K562 (cell line): ENCODE measurements at regions not wholly inside any gene's neighbourhood (a gene's known extent, or its start where the extent isn't known, plus 50 kb on each side); places are given as distances from the start of the nearest gene placed in this dataset.

Experiments
- ATAC-seq: fragments of 200-7000 bp; cut with Tn5 transposase; 3 replicates; pipeline ENCODE4 v1.9.1; 2020; ENCODE audit warnings: moderate library complexity
- BruUV-seq: library from RNA; stranded (reverse); fragments of 400-500 nt; replicated peaks from 2 replicates; lab custom pipeline; 2021; lab: Mats Ljungman, UMichigan
- CTCF ChIA-PET: fragments of 300-600 bp; formaldehyde crosslinking; extraction: SDS; loops from one replicate; lab custom pipeline; 2021; ENCODE audit warnings: low intra/inter-chr PET ratio; lab: Yijun Ruan, JAX
- POLR2A ChIA-PET: fragments of 300-600, 350-650 bp; sonication (Branson Sonifier 250); formaldehyde crosslinking; extraction: SDS; loops from one replicate; lab custom pipeline; 2021; ENCODE audit warnings: antibody characterized with exemption, inconsistent platforms; lab: Yijun Ruan, JAX
- DNase-seq, 4 experiments: peaks; one replicate each; pipeline versions ENCODE4 v3.0.0 to v3.0.0-alpha.2; 2011 to 2018; ENCODE audit warnings: low spot score in 3 of 4, mixed read lengths in 3 of 4; ENCODE audit errors: extremely low read depth in 1 of 4
- FAIRE-seq: peaks from 2 replicates; lab custom pipeline; 2011; peaks lifted over from hg19 to GRCh38; lab: Jason Lieb, UNC
- H2AFZ ChIP-seq: 2 replicates; pipeline ENCODE4 v1.6.0; 2011; ENCODE audit warnings: low read depth, low read length, control low read depth, inconsistent platforms
- H3K27ac ChIP-seq: fragments of 200-600 bp; 3 replicates; pipeline ENCODE4 v1.8.0; 2011; ENCODE audit warnings: low read depth, mild to moderate bottlenecking, control low read depth, inconsistent platforms, low read length, moderate library complexity, mixed read lengths; ENCODE audit errors: extremely low read depth
- H3K27me3 ChIP-seq, 2 experiments: fragments of 300-600 bp in 1 of 2; 2 replicates in 1 of 2; 3 replicates in 1 of 2; pipeline versions ENCODE4 v1.6.0 to v1.8.0; 2011; ENCODE audit warnings: inconsistent platforms in 2 of 2, low read length in 2 of 2, mild to moderate bottlenecking in 1 of 2, mixed read lengths in 1 of 2, moderate library complexity in 1 of 2; ENCODE audit not compliant: control insufficient read depth in 2 of 2, insufficient read depth in 2 of 2
- H3K36me3 ChIP-seq: fragments of 300-600 bp; 3 replicates; pipeline ENCODE4 v1.8.0; 2011; ENCODE audit warnings: mild to moderate bottlenecking, low read length, inconsistent platforms; ENCODE audit not compliant: control insufficient read depth, insufficient read depth
- H3K4me1 ChIP-seq, 2 experiments: fragments of 200-600 bp in 1 of 2; replicated peaks in 1 of 2; 2 replicates in 1 of 2; 3 replicates in 1 of 2; pipeline versions ENCODE4 v1.5.1 to v1.8.0; 2011; ENCODE audit warnings: inconsistent platforms in 2 of 2, low read length in 2 of 2, mild to moderate bottlenecking in 1 of 2, mixed read lengths in 1 of 2, moderate library complexity in 1 of 2; ENCODE audit not compliant: control insufficient read depth in 2 of 2, insufficient read depth in 2 of 2
- H3K4me2 ChIP-seq: 2 replicates; pipeline ENCODE4 v1.6.1; 2011; ENCODE audit warnings: low read length, control low read depth, inconsistent platforms, mixed read lengths; ENCODE audit not compliant: insufficient read depth
- H3K4me3 ChIP-seq: fragments of 200-600 bp; sonication (generic), shearing (Covaris generic); 2 replicates; pipeline ENCODE4 v1.5.1; 2016; ENCODE audit warnings: control low read depth, inconsistent platforms
- H3K79me2 ChIP-seq: fragments of 200-600 bp; 3 replicates; pipeline ENCODE4 v1.8.0; 2011; ENCODE audit warnings: low read length, inconsistent platforms; ENCODE audit not compliant: control insufficient read depth, insufficient read depth
- H3K9ac ChIP-seq, 2 experiments: 2 replicates each; pipeline versions ENCODE4 v1.6.0 to v1.6.1; 2011; ENCODE audit warnings: low read depth in 2 of 2, low read length in 2 of 2, control low read depth in 1 of 2, inconsistent platforms in 1 of 2, mild to moderate bottlenecking in 1 of 2, mixed read lengths in 1 of 2; ENCODE audit not compliant: insufficient read depth in 1 of 2
- H3K9me1 ChIP-seq: one replicate; pipeline ENCODE4 v1.6.0; 2011; ENCODE audit warnings: inconsistent platforms, mild to moderate bottlenecking, low read length, moderate library complexity; ENCODE audit not compliant: control insufficient read depth, insufficient read depth
- H3K9me3 ChIP-seq: replicated peaks from 2 replicates; pipeline ENCODE4 v1.5.1; 2011; ENCODE audit warnings: low read depth, low read length, inconsistent platforms; ENCODE audit not compliant: control insufficient read depth, insufficient read depth
- H4K20me1 ChIP-seq: replicated peaks from 2 replicates; pipeline ENCODE4 v1.6.1; 2011; ENCODE audit warnings: low read length, inconsistent platforms, mixed read lengths; ENCODE audit not compliant: control insufficient read depth, insufficient read depth
- ARID1B ChIP-seq: fragments of 450-650 bp; IDR thresholded peaks from 2 replicates; pipeline ENCODE4 v1.6.1; 2016; ENCODE audit warnings: antibody characterized with exemption, mild to moderate bottlenecking, inconsistent platforms
- ARID3A ChIP-seq: IDR thresholded peaks from 2 replicates; pipeline ENCODE4 v1.6.1; 2012; ENCODE audit warnings: low read depth, low read length, improper control_type of control experiment, borderline replicate concordance
- THRA ChIP-seq: fragments of 450-650 bp; IDR thresholded peaks from 2 replicates; pipeline ENCODE4 v1.6.1; 2017; ENCODE audit warnings: mild to moderate bottlenecking, moderate library complexity
- ZBTB2 ChIP-seq: fragments of 450-650 bp; IDR thresholded peaks from 2 replicates; pipeline ENCODE4 v1.6.1; 2016; ENCODE audit warnings: antibody characterized with exemption
- WGBS: fragments of 100-300 bp; shearing (Covaris generic); methylation state at CpG from one replicate; pipeline ENCODE4 v1.1.6; 2016; ENCODE audit warnings: low coverage, mixed read lengths; ENCODE audit not compliant: insufficient coverage; ENCODE audit errors: missing lambda C conversion rate; 5-methylcytosine and 5-hydroxymethylcytosine counted together
- in situ Hi-C: fragments of 300-500 bp; cut with MboI; formaldehyde crosslinking; loops from 4 replicates; pipeline ENCODE4 v1.15.0; 2018; ENCODE audit warnings: inconsistent platforms, mixed read lengths
- intact Hi-C: fragments of 100-400 bp; cut with micrococcal nuclease; formaldehyde crosslinking; loops from 2 replicates; pipeline ENCODE4 v1.14.2; 2022

- DNase-seq (no peak), FAIRE-seq (no peak), ATAC-seq (no peak)
- in situ Hi-C loops, result no loop called here
- peaks cover 0 to 3% of the 10 kb centered on the region in 2 experiments; a peak in 1 of 5 replicates for H3K27me3 ChIP-seq
- CTCF ChIA-PET, result no interaction called here
- H3K4me3 ChIP-seq, result no peak overlapping the region
- H3K4me2 ChIP-seq, result no peak overlapping the region
- no peak overlapping the region for H2AFZ ChIP-seq
- H3K36me3 ChIP-seq, result no peaks in the 10 kb centered on the region
- no peaks in the 10 kb centered on the region for H3K9me3 ChIP-seq
- no peak overlapping the region for H3K9ac ChIP-seq
- intact Hi-C loops, result no loop called here
- 23% methylated on average over 7 of the region's 7 CpGs for WGBS
- no peaks in the 10 kb centered on the region; a peak in 1 of 5 replicates for H3K4me1 ChIP-seq
- no peaks in the 10 kb centered on the region for H3K79me2 ChIP-seq
- TF ChIP-seq ZBTB2, result no peak
- no peak for TF ChIP-seq ARID1B
- no peak for TF ChIP-seq ARID3A
- no peak for TF ChIP-seq THRA
- POLR2A ChIA-PET, result no interaction called here
- H4K20me1 ChIP-seq, result no peaks in the 10 kb centered on the region
- H3K9me1 ChIP-seq, result no peaks in the 10 kb centered on the region
- no peak overlapping the region for H3K27ac ChIP-seq
- BruUV-seq, result no TSS peak
Measured at GRCh38 chr17:55629995-55630394, 92.7 kb downstream of the TMEM100 start.
